ENCODE measurements at regions not wholly inside any gene's neighbourhood (a gene's known extent, or its start where the extent isn't known, plus 50 kb on each side); places are given as distances from the start of the nearest gene placed in this dataset.
"Not testable (repeated sequence)": the region's sequence is repeated elsewhere in the genome, so short reads cannot be mapped to it uniquely, and the experiment has no call there.

GRCh38 chr13:89486065-89486464 lies 1814.9 kb downstream of the SLITRK5 start:
- DNase-seq (ENCODE audit: low read depth), result no peak

DNA sequence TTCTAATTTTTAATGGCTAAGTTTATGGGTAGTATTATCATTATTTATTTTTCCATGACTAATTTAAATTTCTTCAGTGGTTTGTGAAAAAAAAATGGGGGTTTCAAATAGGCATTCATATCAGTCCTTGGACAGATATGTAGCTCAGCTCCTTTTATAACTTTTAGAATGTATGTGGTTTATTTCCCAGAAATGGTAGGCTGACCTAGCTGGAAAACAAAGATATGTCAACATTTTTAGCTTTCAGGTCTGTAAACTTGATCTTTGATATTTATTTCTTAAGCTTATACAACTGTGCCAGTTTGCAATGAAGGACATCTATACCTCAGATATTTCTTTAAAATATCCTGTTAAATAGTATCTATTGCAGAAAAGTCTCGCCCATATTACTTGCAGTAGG lies 1815.5 kb downstream of the SLITRK5 start:
- no peak for DNase-seq (ENCODE audit: low read depth)

DNA sequence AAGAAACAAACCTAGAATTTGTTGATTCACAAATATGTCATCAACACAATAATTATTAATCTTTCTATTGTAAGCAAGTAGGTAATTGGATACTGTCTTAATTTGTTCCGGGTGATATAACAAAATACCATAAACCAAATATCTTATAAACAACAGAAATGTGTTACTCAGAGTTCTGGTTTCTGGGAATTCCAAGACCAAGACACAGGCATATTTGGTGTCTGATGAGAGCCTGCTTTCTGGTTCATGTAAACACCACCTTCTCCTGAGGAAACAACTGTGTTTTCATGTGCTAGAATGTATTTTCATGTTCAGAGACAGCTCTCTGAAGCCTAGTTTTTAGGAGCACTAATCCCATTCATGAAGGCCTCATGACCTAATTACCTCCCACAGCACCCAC lies 1819.5 kb downstream of the SLITRK5 start:
- DNase-seq (ENCODE audit: low read depth), result peak; percentile 47

- DNase-seq (ENCODE audit: low read depth), result no peak
These were observed 1825.3 kb downstream of the SLITRK5 start for GRCh38 chr13:89496478-89496877.

GRCh38 chr13:89497658-89498057 lies 1826.5 kb downstream of the SLITRK5 start:
- no peak for DNase-seq (ENCODE audit: low read depth)

- DNase-seq (ENCODE audit: low read depth), result no peak
These were observed 1831.1 kb downstream of the SLITRK5 start for GRCh38 chr13:89502286-89502685.

GRCh38 chr13:89514534-89515312 lies 1832.8 kb upstream of the MIR17HG start:
- DNase-seq (ENCODE audit: low read depth), result peak; percentile 85

- no peak for DNase-seq (ENCODE audit: low read depth)
These were observed 1831.5 kb upstream of the MIR17HG start for GRCh38 chr13:89515948-89516347.

DNA sequence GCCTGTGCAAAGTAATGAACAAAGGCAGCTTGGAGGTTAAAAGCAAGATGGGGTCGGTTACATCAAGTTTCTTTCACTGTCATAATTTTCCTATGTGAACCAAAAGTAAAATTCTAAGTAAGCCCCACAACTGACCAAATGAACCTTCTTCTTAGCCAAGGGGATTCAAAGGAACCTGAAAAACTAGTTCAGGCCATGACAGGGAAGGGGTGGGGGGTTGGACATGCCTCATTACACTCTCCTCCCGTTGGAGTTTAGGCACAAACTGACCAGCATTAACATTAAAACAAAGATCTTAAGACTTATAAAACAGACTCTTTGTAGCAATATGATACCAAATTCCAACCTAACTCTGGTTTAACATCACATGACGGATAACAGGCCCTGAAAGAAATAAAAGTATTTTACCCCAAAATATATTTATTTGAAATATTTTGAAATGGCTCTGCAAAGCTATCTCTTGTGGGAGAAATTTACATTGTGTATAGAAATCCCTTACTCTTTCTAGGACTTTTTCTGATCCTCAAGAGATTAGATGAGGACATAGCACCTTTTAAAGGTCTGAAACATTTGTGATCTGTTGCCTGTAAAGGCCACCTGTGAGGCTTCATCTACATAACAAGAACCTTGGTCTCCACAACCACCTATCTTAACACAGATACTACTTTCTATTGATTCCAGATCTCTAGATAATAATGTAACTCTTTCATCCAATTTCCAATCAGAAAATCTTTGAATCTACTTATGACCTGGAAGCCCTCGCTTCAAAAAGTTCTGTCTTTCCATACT lies 1829.0 kb upstream of the MIR17HG start:
- DNase-seq (ENCODE audit: low read depth), result no peak

GRCh38 chr13:89520468-89520867 lies 1827.0 kb upstream of the MIR17HG start:
- no peak for DNase-seq (ENCODE audit: low read depth)

DNA sequence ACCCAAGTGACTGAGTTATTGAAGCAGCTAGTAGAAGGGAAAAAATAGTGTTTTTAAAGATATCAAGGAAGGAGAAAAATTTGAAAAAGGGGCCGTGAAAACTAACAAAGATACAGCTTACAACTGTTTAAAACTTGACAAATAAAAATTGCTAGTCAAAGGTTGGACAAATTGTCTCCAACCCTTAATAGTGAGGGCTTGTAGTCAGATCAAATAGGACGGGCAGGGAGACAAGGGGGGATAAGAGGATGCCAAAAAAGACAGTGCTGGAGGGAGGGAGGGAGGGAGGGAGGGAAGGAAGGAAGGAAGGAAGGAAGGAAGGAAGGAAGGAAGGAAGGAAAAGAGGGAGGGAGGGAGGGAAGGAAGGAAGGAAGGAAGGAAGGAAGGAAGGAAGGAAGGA lies 1825.8 kb upstream of the MIR17HG start:
- not testable (repeated sequence) for DNase-seq (ENCODE audit: low read depth)

- no peak for DNase-seq (ENCODE audit: low read depth)
These were observed 1806.1 kb upstream of the MIR17HG start for GRCh38 chr13:89541091-89542030.

GRCh38 chr13:89550938-89551337 lies 1796.5 kb upstream of the MIR17HG start:
- DNase-seq (ENCODE audit: low read depth), result peak; percentile 22

DNA sequence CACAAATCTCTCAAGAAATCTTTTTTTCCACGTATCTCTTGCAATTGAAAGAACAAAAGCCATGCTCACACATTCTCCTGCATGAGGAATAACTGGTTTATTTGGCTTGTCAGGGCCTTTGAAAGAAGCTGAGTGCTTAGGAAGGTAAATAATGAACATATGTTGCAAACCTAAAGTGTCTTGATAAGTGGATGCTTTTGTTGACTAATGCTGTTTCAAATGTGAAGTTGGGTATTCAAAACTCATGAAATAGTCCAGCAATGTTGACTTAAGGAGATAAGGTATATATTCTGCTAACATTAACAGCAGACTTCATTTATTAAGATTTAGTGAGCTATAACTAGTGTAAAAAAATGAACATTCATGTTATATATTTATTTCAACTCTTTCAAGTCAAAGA lies 1792.7 kb upstream of the MIR17HG start:
- no peak for DNase-seq (ENCODE audit: low read depth)

DNA sequence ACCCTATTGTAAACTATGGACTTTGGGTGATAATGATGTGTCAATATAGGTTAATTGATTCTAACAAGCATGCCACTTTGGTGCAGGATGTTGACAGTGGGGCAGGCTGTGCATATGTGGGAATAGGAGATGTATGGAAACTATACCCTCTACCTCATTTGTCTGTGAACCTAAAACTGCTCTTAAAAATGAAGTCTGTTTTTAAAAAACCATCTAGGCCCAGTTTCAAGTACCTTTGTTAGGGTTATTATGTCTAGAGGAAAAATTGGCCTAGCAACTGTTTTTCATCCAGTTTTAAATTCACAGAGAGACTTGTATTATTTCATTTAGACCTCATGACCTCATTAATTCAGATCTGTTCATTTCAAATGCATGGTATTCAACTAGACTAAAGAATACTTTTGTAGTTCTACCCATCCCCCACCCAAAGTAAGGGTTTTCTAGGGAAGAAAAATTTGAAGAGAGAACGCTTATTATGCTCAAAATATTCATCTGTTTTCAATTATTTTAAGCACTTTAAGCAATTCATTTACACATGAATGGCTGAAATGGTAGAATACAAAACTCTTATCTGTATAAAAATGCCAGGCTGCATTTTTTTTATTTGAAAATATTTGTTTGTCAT lies 1781.9 kb upstream of the MIR17HG start:
- DNase-seq (ENCODE audit: low read depth), result no peak

DNA sequence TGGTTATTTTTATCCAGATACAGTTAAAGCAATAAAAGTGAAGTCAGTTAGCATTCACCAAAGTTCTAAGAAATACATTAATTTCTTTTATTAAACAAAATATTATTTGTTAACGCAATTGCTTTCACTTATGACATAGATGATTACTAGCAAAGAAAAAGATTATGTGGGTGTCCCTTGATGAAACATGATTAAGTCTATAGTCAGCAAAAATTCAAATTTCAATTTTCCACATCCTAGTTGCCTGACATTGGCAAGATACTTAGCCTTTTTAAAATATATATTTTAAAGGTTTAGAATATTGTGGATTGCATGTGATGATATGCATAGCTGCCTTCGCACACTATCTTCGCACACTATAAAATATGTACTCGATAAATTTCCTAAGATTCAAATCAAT lies 1780.5 kb upstream of the MIR17HG start:
- DNase-seq (ENCODE audit: low read depth), result no peak

GRCh38 chr13:89568276-89568675 lies 1779.2 kb upstream of the MIR17HG start:
- DNase-seq (ENCODE audit: low read depth), result no peak

- no peak for DNase-seq (ENCODE audit: low read depth)
These were observed 1778.7 kb upstream of the MIR17HG start for GRCh38 chr13:89568746-89569145.

GRCh38 chr13:89571676-89572075 lies 1775.8 kb upstream of the MIR17HG start:
- no peak for DNase-seq (ENCODE audit: low read depth)

DNA sequence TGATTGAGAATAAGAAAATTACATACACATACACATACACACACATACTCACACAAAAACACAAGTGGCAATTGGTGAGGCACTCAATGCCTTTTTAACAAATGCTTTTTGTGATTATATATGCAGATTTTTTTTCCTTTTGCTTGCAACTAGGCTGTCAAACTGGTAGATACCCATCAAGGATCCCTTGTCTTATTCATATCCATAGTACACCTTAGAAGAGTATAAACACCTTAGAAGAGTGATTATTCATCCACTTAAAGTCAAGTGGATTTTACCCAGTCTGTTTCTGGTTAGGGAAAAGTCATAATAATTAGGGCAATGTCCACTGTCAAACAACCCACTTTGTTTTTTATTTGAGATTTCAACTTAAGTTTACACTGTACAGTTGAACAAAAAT lies 1773.4 kb upstream of the MIR17HG start:
- no peak for DNase-seq (ENCODE audit: low read depth)

GRCh38 chr13:89577301-89577700 lies 1770.2 kb upstream of the MIR17HG start:
- DNase-seq (ENCODE audit: low read depth), result no peak

All from ELR (cell line).